SW 1271 (cell line): ENCODE measurements at regions not wholly inside any gene's neighbourhood (a gene's known extent, or its start where the extent isn't known, plus 50 kb on each side); places are given as distances from the start of the nearest gene placed in this dataset.

ENCODE experiments used
- DNase-seq, 2 experiments: peaks; one replicate each; lab custom pipeline; 2025; lab: John Stamatoyannopoulos, UW

DNA sequence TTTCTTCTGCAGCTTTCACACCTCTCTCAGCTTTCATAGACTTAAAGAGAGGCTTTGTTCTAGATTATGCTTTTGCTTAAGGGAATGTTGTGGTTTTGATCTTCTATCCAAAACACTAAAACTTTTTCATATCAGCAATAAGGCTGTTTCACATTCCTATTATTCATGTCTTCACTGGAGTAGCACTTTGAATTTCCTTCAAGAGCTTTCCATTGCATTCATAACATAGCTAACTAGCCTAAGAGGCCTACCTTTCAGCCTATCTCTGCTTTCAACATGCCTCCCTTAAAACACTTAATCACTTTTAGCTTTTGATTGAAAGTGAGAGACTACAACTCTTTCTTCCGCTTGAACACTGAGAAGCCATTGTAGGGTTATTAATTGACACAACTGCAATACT lies 1117.0 kb upstream of the PHF14 start:
- no peak for DNase-seq

DNA sequence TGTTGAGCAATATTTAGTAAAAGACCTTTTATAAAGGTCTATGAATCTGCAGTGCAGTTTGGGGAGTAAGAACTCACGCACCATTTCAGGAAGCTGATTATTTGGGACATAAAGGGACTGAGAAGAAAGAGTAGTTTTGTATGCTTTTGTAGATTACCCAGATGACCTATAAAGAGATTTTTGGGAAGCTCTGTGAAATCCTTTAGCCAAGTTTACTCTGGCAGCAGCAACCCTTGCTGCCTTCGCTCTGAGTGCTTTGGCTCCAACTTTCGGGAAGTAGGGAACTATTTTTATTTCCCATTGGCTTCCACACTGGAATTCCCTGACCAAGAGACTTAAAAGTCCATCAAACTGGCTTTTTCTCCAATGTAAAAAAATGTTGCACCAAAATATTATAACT lies 1110.1 kb upstream of the PHF14 start:
- no peak for DNase-seq

GRCh38 chr7:9869151-9869550 lies 1104.5 kb upstream of the PHF14 start:
- no peak for DNase-seq

DNA sequence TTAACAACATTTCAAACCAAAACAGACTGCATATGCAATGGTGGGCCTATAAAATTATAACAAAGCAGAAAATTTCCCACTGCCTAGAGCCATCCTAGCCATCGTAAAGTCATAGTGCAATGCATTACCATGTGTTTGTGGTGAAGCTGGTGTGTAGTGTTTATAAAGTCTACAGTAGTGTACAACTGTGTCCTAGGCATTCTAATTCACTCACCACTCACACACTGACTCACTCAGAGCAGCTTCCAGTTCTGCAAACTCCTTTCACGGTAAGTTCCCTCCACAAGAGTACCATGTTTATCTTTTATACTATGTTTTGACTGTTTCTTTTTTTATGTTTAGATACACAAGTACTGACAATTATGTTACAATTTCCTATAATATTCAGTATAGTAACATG lies 1104.1 kb upstream of the PHF14 start:
- no peak for DNase-seq

- no peak for DNase-seq
These were observed 1103.0 kb upstream of the PHF14 start for GRCh38 chr7:9870674-9871073.

DNA sequence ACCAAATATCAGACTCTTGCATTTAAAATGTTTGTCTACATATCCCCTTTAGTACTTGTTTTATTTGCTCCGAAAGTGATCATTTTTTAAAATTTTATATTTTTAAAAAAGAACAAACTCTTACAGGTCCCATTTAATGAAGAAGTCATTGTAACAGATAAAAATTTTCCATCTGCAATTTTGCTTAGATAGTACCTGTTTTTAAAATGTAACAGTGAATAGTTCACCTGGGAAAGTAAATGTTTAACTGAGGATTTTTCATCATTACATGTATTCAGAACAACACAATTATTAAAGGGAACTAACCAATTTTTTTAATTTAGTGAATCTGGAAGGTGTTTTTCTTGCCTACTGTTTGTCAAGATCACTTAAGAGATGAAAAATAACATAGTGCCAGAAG lies 1099.5 kb upstream of the PHF14 start:
- no peak for DNase-seq

GRCh38 chr7:9876053-9876452 lies 1097.6 kb upstream of the PHF14 start:
- DNase-seq = no peak

DNA sequence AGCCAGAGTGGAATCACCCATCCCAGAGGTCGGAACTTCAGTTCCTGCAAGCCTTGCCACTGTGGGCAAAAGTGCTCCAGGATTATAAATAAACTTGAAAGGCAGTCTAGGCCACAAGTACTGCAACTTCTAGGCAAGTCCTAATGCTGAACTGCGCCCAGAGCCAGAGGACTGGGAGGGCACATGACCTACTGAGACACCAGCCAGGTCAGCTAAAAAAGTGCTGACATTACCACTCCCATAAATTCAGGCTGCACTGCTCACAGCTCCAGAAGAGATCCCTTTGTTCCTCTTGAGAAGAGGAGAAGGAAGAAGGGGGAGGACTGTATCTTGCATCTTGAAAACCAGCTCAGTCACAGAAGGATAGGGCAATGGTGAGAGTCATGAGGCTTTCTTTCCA lies 1084.1 kb upstream of the PHF14 start:
- no peak for DNase-seq

DNA sequence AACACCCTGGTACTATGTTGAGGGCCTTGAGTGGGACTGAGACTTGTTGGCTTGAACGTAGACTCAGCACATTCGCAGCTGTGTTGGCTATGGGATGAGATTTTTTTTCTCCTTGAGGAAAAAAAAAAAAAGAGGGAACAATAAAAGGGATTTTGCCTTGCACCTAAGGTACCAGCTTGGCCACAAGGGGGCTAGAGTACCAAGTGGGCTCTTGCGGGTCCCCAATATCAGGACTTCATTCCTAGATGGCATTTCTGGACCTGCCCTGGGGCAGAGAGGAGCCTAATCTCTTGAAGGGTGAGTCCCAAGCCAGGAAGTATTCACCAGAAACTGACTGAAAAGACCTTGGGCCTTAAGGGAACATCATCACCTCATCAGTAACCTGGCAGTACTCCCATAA lies 1083.6 kb upstream of the PHF14 start:
- no peak for DNase-seq

- DNase-seq = no peak
These were observed 1082.6 kb upstream of the PHF14 start for GRCh38 chr7:9891056-9891455.

DNA sequence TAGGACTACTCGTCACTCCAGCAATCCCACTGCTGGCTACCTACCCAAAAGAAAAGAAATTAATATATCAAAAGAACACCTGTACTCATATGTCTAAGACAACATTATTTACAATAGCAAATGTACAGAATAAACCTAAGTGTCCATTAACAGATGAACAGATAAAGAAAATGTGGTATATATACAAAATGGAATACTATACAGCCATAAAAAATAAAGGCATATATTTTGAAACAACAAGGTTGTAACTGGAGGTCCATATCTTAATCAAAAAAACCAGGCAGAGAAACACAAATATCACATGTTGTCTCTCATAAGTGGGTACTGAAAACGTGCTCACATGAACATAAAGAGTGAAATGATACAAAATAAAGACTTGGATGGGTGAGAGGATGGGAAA lies 1073.3 kb upstream of the PHF14 start:
- no peak for DNase-seq

- DNase-seq = no peak
These were observed 1052.3 kb upstream of the PHF14 start for GRCh38 chr7:9921326-9921725.

DNA sequence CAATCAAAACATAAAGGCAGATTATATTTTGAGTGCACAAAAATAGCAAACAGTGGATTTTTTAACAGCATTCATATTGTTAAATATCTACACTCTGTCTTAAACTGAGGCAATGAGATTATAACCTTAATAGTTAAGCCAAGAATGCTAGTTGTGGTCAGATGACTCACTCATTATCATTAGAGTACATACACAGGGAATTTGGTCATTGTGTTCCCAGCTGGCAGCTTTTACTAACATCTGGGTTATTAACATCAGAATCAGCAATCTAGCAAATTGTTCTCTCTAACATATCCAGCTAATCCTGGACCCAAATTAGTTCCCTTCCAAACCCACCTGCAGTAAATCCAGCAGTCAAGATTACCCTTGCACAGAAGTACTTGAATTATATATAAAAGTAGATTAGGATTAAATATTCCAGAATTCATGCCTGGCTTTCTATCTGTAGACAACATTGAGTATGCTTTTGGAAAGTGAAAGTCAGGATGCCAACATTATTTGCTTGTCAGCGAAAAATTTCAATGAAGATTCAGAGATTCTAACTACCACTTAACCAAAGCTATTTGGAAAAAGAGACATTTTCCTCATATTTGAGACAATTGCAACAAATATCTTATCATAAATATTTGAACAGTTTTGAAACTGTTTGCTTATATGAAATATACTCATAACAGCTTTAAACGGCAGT lies 1035.6 kb upstream of the PHF14 start:
- no peak for DNase-seq

- no peak for DNase-seq
These were observed 1034.5 kb upstream of the PHF14 start for GRCh38 chr7:9939176-9939575.

DNA sequence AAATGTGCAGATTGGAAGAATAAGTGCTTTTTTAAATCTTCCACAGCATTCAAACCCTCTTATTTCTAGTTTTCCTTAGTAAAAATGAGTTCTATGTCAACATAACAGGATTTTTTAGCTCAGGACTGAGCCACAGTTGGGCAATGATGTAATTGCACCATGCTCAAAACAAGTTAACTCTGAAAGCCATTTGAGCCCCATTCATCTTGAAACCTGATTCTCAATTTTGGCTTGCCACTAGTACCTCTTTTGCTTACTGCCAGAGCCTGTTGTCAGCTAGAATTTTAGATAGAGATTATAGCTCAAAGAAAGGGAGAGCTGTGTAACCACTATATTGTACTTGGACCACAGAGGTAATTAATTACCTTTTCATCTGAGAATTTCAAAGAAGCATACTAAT lies 1028.5 kb upstream of the PHF14 start:
- DNase-seq = no peak

DNA sequence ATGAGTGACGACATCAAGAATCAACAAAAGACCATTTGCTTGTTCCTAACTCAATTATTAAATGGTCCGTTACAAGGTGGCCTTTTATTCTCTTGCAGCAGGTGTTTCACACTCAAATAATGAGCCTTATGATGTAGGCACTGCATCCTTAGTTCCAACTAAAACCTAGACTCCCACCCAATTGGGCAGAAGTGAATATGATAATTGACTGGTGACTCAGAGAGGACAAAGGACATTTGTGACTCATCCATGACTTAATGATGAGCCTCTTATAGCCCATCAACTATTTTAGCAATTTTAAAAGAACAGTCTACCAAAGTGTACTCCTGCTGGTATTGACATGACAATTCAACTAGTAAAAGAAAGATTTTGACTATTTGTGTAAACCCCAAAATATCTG lies 1027.8 kb upstream of the PHF14 start:
- DNase-seq = no peak

- DNase-seq = no peak
These were observed 1018.5 kb upstream of the PHF14 start for GRCh38 chr7:9955138-9955537.

DNA sequence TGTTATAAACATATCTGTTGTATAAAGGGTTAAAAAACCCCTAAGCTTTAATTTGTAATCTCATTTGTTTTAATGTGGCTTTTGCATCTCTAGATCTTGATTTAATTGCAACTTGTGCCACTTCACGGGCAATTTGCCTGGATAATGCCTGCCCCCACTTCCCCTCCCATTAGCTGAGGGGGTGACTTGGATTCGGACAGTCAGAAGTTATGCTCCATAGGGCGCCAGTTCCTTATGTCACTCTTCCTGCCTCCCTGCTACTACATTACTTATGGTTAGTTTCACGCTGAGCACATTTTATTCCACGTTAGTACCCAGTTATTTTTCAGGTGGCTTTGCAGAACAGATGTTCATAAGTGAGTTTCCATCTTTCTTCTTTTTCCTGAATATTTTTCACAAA lies 1015.2 kb upstream of the PHF14 start:
- no peak for DNase-seq

DNA sequence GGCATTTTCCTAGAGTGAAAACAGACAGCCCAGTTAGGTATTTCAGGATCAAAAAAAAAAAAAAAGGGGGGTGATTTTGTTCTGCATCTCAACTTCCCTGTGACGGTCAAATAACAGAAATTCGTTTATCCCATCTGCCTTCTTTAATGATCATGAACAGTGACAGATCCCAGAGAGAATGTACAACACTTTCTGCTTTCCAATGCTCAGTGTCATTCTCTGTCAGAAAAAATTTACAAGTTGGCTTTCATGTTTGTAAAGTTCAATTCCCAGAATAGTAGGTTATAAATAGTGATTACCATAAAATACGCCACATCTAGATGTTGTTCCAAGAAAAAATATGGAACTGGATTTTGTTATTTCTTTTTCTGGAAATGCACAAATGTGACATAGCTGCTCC lies 1013.2 kb upstream of the PHF14 start:
- DNase-seq = no peak

DNA sequence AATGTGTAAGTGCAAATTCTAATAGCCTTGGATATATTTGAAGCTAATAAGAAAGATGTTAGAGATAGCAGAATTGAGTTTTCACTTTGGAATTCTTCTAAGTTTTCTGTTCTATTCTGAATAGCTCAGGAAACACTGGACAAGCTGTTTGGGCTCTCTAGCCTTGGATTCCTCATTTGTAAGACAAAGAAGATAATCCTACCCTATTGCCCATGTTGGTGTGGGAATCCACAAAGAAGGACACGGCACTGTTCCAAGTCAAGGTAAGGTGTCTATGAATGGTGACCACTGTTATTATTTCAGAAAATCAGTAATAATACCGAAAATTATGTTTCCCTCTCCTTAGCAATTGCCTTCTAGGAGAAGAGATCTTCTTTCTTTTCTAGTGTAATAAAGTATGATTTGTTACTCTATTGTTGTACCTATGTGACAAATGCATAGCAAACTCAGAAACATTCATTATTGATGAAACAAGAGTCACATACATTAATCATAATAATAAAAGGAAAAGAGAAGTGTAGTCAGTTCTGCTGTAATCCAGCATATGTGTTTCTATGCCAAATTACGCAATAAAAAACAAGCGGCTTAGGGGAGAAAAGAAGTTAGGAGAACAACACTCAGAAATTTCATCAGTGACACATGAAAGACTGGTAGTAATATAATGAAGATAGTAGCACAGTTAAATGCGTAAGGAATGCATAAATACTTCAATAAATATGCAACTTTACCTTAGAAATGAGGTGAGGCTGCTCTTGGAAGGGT lies 1012.3 kb upstream of the PHF14 start:
- no peak for DNase-seq

DNA sequence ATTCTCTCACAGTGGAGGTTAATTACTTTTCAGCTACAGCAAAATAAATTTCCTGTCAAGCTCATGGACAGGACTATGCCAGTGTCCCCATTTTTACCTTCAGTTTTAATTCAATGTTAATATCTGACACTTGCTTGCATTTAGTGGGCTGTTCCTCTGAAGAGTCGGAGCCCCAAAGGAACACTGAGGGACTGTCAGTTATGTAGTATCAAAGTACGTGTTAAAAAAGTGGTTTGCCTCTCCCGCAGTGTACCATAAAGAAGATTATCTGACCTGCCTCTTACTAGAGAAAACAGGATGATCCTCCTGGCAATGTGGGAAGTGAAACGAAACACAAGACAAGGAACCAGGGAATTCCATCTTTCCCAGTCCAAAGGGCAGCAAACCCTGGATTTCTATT lies 1010.9 kb upstream of the PHF14 start:
- no peak for DNase-seq

- no peak for DNase-seq
These were observed 995.3 kb upstream of the PHF14 start for GRCh38 chr7:9978106-9979064.
